ENCODE measurements at regions not wholly inside any gene's neighbourhood (a gene's known extent, or its start where the extent isn't known, plus 50 kb on each side); places are given as distances from the start of the nearest gene placed in this dataset.

GRCh38 chr2:20106746-20107145, 55.3 kb upstream of the LAPTM4A start:
- Histone ChIP-seq H3K9ac (ENCODE audit: low read length) (no peak overlapping the region), H2AFZ (ENCODE audit: low read length) (no peak overlapping the region), H3K79me2 (ENCODE audit: low read length) (no peaks in the 10 kb centered on the region), H3K4me2 (ENCODE audit: low read depth, low read length) (no peak overlapping the region), H3K4me1 (ENCODE audit: low read length) (peaks cover 23% of the 10 kb centered on the region), H3K27me3 (replicated peaks; ENCODE audit: insufficient read depth, low read length) (no peaks in the 10 kb centered on the region), H3K9me2 (replicated peaks; ENCODE audit: insufficient read depth, low read length) (no peaks in the 10 kb centered on the region), H3K36me3 (replicated peaks; ENCODE audit: insufficient read depth, low read length) (no peaks in the 10 kb centered on the region), H3K4me3 (ENCODE audit: low read length) (no peak overlapping the region), H3K27ac (ENCODE audit: low read length) (no peak overlapping the region), H3K9me3 (replicated peaks; ENCODE audit: insufficient read depth, low read length) (no peaks in the 10 kb centered on the region), H3F3A (ENCODE audit: insufficient read depth, low read length) (no peaks in the 10 kb centered on the region), H4K20me1 (ENCODE audit: insufficient read depth, low read length) (no peaks in the 10 kb centered on the region)
- TF ChIP-seq EZH2phosphoT487 (IDR thresholded peaks at IDR 0.05; ENCODE audit: low read length): no peak
- TF ChIP-seq, protein P1, sequence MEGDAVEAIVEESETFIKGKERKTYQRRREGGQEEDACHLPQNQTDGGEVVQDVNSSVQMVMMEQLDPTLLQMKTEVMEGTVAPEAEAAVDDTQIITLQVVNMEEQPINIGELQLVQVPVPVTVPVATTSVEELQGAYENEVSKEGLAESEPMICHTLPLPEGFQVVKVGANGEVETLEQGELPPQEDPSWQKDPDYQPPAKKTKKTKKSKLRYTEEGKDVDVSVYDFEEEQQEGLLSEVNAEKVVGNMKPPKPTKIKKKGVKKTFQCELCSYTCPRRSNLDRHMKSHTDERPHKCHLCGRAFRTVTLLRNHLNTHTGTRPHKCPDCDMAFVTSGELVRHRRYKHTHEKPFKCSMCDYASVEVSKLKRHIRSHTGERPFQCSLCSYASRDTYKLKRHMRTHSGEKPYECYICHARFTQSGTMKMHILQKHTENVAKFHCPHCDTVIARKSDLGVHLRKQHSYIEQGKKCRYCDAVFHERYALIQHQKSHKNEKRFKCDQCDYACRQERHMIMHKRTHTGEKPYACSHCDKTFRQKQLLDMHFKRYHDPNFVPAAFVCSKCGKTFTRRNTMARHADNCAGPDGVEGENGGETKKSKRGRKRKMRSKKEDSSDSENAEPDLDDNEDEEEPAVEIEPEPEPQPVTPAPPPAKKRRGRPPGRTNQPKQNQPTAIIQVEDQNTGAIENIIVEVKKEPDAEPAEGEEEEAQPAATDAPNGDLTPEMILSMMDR (IDR thresholded peaks at IDR 0.05; ENCODE audit: low read length): no peak
- TF ChIP-seq EZH2 (optimal IDR thresholded peaks at IDR 0.05; ENCODE audit: low read depth, low read length): no peak
- no peak for DNase-seq

DNA sequence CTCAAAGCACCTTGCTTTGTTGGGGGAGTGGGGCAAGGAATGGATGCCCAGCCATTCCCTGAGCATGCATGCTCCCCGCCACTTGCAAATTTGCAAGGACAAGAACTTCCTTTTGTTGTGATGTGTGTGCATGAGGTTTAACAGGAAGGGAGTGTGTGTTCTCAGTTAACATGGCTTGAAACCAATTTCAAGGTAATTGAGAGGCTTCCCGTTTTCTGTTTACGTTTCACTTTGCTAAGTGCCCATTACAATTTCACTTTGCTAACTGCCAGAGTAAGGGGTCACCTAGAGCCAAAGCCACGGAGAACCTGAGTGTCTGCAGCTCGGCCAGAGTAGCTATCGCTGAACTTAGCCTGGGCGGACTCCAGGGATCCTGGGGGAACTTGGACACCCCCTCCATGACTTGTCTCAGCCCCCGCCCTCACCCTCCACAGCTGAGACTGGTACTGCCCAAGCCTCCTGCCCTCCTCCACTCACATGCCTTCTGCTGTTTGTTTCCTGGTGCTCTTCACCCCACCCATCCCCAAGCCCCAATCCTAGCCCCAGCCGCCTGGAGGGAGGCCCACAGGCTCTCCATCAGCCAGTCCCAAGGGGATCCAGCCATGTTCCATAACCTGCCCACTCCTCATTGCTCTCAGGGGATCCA, 53.6 kb upstream of the LAPTM4A start:
- no peaks in the 10 kb centered on the region for H4K20me1 ChIP-seq (ENCODE audit: insufficient read depth, low read length)
- peak overlapping the region; percentile 15; the same call in 1 of the 2 replicates for H3K9ac ChIP-seq (ENCODE audit: low read length)
- DNase-seq: peak; percentile 61
- no peaks in the 10 kb centered on the region for H3K36me3 ChIP-seq (replicated peaks; ENCODE audit: insufficient read depth, low read length)
- TF ChIP-seq EZH2phosphoT487 (IDR thresholded peaks at IDR 0.05; ENCODE audit: low read length) (no peak), EZH2 (optimal IDR thresholded peaks at IDR 0.05; ENCODE audit: low read depth, low read length) (no peak)
- TF ChIP-seq, protein P1 (IDR thresholded peaks at IDR 0.05; ENCODE audit: low read length): no peak
- peak overlapping the region; percentile 49 for H3K4me3 ChIP-seq (ENCODE audit: low read length)
- H3K9me2 ChIP-seq (replicated peaks; ENCODE audit: insufficient read depth, low read length): no peaks in the 10 kb centered on the region
- no peaks in the 10 kb centered on the region for H3K27me3 ChIP-seq (replicated peaks; ENCODE audit: insufficient read depth, low read length)
- no peaks in the 10 kb centered on the region for H3F3A ChIP-seq (ENCODE audit: insufficient read depth, low read length)
- no peaks in the 10 kb centered on the region for H3K9me3 ChIP-seq (replicated peaks; ENCODE audit: insufficient read depth, low read length)
- peak overlapping the region; percentile 78 for H2AFZ ChIP-seq (ENCODE audit: low read length)
- H3K79me2 ChIP-seq (ENCODE audit: low read length): no peaks in the 10 kb centered on the region
- H3K4me2 ChIP-seq (ENCODE audit: low read depth, low read length): peak overlapping the region; percentile 71
- no peak overlapping the region; the same call in 1 of the 2 replicates for H3K27ac ChIP-seq (ENCODE audit: low read length)
- H3K4me1 ChIP-seq (ENCODE audit: low read length): peaks cover 23% of the 10 kb centered on the region

GRCh38 chr2:20103530-20103929, 52.1 kb upstream of the LAPTM4A start:
- no peak overlapping the region for H3K27ac ChIP-seq (ENCODE audit: low read length)
- H3K27me3 ChIP-seq (replicated peaks; ENCODE audit: insufficient read depth, low read length): no peaks in the 10 kb centered on the region
- H3K4me3 ChIP-seq (ENCODE audit: low read length): no peak overlapping the region
- H3K79me2 ChIP-seq (ENCODE audit: low read length): no peaks in the 10 kb centered on the region
- no peaks in the 10 kb centered on the region for H3K9me3 ChIP-seq (replicated peaks; ENCODE audit: insufficient read depth, low read length)
- TF ChIP-seq, protein P1 (IDR thresholded peaks at IDR 0.05; ENCODE audit: low read length): peak; percentile 68
- TF ChIP-seq EZH2phosphoT487 (IDR thresholded peaks at IDR 0.05; ENCODE audit: low read length): no peak
- H3K36me3 ChIP-seq (replicated peaks; ENCODE audit: insufficient read depth, low read length): no peaks in the 10 kb centered on the region
- no peak overlapping the region for H3K4me2 ChIP-seq (ENCODE audit: low read depth, low read length)
- DNase-seq: peak; percentile 56
- H3K4me1 ChIP-seq (ENCODE audit: low read length): peaks cover 15% of the 10 kb centered on the region
- H4K20me1 ChIP-seq (ENCODE audit: insufficient read depth, low read length): no peaks in the 10 kb centered on the region
- H3K9me2 ChIP-seq (replicated peaks; ENCODE audit: insufficient read depth, low read length): no peaks in the 10 kb centered on the region
- H2AFZ ChIP-seq (ENCODE audit: low read length): no peak overlapping the region
- H3F3A ChIP-seq (ENCODE audit: insufficient read depth, low read length): no peaks in the 10 kb centered on the region
- no peak overlapping the region for H3K9ac ChIP-seq (ENCODE audit: low read length)
